ENCODE measurements at regions not wholly inside any gene's neighbourhood (a gene's known extent, or its start where the extent isn't known, plus 50 kb on each side); places are given as distances from the start of the nearest gene placed in this dataset.

DNA sequence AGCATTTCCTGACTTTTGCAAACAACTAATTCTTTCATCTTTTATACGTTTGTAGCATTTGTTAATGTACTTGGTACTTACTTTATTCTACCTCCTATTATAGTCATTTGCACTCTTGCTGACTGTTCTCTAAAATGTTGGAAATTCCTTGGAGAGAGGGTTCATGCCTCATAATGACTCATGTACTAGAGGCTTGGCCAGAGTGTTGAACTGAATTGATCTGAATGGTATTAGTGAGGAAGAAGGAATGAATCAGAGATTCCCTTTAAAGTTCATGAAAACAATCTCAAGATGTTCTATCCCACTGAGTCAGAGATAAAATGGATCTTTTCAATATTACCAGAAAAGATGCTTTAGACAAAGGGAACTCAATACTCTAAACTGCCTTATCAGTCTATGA, 383.4 kb downstream of the SEC16B start:
- TF ChIP-seq, protein P1, sequence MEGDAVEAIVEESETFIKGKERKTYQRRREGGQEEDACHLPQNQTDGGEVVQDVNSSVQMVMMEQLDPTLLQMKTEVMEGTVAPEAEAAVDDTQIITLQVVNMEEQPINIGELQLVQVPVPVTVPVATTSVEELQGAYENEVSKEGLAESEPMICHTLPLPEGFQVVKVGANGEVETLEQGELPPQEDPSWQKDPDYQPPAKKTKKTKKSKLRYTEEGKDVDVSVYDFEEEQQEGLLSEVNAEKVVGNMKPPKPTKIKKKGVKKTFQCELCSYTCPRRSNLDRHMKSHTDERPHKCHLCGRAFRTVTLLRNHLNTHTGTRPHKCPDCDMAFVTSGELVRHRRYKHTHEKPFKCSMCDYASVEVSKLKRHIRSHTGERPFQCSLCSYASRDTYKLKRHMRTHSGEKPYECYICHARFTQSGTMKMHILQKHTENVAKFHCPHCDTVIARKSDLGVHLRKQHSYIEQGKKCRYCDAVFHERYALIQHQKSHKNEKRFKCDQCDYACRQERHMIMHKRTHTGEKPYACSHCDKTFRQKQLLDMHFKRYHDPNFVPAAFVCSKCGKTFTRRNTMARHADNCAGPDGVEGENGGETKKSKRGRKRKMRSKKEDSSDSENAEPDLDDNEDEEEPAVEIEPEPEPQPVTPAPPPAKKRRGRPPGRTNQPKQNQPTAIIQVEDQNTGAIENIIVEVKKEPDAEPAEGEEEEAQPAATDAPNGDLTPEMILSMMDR (IDR thresholded peaks at IDR 0.05; ENCODE audit: poor library complexity, severe bottlenecking), result no peak
- TF ChIP-seq SMC3 (conservative IDR thresholded peaks at IDR 0.05; ENCODE audit: poor library complexity), result no peak
- no peak for TF ChIP-seq POLR2AphosphoS5 (IDR thresholded peaks at IDR 0.05)
- no peak for TF ChIP-seq TAF1 (IDR thresholded peaks at IDR 0.05; ENCODE audit: low read depth)
- TF ChIP-seq EZH2 (IDR thresholded peaks at IDR 0.05; ENCODE audit: borderline replicate concordance, insufficient read depth, low read length, poor library complexity, severe bottlenecking), result no peak
- TF ChIP-seq, protein P2, sequence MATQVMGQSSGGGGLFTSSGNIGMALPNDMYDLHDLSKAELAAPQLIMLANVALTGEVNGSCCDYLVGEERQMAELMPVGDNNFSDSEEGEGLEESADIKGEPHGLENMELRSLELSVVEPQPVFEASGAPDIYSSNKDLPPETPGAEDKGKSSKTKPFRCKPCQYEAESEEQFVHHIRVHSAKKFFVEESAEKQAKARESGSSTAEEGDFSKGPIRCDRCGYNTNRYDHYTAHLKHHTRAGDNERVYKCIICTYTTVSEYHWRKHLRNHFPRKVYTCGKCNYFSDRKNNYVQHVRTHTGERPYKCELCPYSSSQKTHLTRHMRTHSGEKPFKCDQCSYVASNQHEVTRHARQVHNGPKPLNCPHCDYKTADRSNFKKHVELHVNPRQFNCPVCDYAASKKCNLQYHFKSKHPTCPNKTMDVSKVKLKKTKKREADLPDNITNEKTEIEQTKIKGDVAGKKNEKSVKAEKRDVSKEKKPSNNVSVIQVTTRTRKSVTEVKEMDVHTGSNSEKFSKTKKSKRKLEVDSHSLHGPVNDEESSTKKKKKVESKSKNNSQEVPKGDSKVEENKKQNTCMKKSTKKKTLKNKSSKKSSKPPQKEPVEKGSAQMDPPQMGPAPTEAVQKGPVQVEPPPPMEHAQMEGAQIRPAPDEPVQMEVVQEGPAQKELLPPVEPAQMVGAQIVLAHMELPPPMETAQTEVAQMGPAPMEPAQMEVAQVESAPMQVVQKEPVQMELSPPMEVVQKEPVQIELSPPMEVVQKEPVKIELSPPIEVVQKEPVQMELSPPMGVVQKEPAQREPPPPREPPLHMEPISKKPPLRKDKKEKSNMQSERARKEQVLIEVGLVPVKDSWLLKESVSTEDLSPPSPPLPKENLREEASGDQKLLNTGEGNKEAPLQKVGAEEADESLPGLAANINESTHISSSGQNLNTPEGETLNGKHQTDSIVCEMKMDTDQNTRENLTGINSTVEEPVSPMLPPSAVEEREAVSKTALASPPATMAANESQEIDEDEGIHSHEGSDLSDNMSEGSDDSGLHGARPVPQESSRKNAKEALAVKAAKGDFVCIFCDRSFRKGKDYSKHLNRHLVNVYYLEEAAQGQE (IDR thresholded peaks at IDR 0.05; ENCODE audit: borderline replicate concordance), result no peak
- TF ChIP-seq EP300 (conservative IDR thresholded peaks at IDR 0.05; ENCODE audit: poor library complexity, severe bottlenecking), result no peak
